Panc1 (cell line): ENCODE measurements at regions not wholly inside any gene's neighbourhood (a gene's known extent, or its start where the extent isn't known, plus 50 kb on each side); places are given as distances from the start of the nearest gene placed in this dataset.
"Not testable (repeated sequence)": the region's sequence is repeated elsewhere in the genome, so short reads cannot be mapped to it uniquely, and the experiment has no call there.

Experiments used
- ATAC-seq: fragments of 200-7000 bp; cut with Tn5 transposase; 2 replicates; pipeline ENCODE4 v1.9.1; 2020; ENCODE audit warnings: mild to moderate bottlenecking, moderate library complexity
- BruUV-seq: library from RNA; stranded (reverse); fragments of 400-500 nt; replicated peaks from 2 replicates; lab custom pipeline; 2021; lab: Mats Ljungman, UMichigan
- CTCF ChIA-PET: fragments of 300-600 bp; sonication (Branson Sonifier 250); formaldehyde crosslinking; loops from one replicate; lab custom pipeline; 2022; ENCODE audit warnings: antibody characterized with exemption; lab: Charles Lee
- POLR2A ChIA-PET: fragments of 300-600 bp; sonication (Branson Sonifier 250); formaldehyde crosslinking; loops from one replicate; lab custom pipeline; 2022; ENCODE audit warnings: antibody characterized with exemption; lab: Charles Lee
- DNase-seq: peaks from one replicate; pipeline ENCODE4 v3.0.0-alpha.2; 2010; ENCODE audit warnings: low read depth, low spot score
- H3K27ac ChIP-seq: 2 replicates; pipeline ENCODE4 v1.5.1; 2011; ENCODE audit warnings: mild to moderate bottlenecking, low read length, inconsistent platforms
- H3K27me3 ChIP-seq: fragments of 200-500 bp; sonication (Bioruptor generic); 2 replicates; pipeline ENCODE4 v1.6.0; 2014; ENCODE audit warnings: low read length, inconsistent platforms; ENCODE audit not compliant: control insufficient read depth, insufficient read depth
- H3K36me3 ChIP-seq: fragments of 200-500 bp; sonication (Bioruptor generic); 2 replicates; pipeline ENCODE4 v1.5.1; 2014; ENCODE audit warnings: inconsistent platforms, mild to moderate bottlenecking, low read length, moderate library complexity; ENCODE audit not compliant: control insufficient read depth, insufficient read depth
- H3K4me1 ChIP-seq: 2 replicates; pipeline ENCODE4 v1.5.1; 2011; ENCODE audit warnings: inconsistent platforms, mild to moderate bottlenecking, low read length, moderate library complexity; ENCODE audit not compliant: control insufficient read depth, insufficient read depth
- H3K4me3 ChIP-seq, 2 experiments: 2 replicates each; pipeline ENCODE4 v1.5.1; 2011 to 2012; ENCODE audit warnings: low read depth in 2 of 2, low read length in 2 of 2, mild to moderate bottlenecking in 2 of 2, inconsistent platforms in 1 of 2, moderate library complexity in 1 of 2
- H3K9me3 ChIP-seq: fragments of 200-500 bp; sonication (Bioruptor generic); 2 replicates; pipeline ENCODE4 v1.5.1; 2014; ENCODE audit warnings: low read depth, mild to moderate bottlenecking, inconsistent platforms, low read length, moderate library complexity; ENCODE audit not compliant: control insufficient read depth, insufficient read depth
- CTCF ChIP-seq: fragments of 450-650 bp; IDR thresholded peaks from 2 replicates; pipeline ENCODE4 v1.5.1; 2017; ENCODE audit warnings: mild to moderate bottlenecking
- POLR2AphosphoS5 ChIP-seq: IDR thresholded peaks from 2 replicates; pipeline ENCODE4 v1.6.1; 2012; ENCODE audit warnings: mild to moderate bottlenecking, low read depth, low read length, moderate library complexity
- REST ChIP-seq, 2 experiments: IDR thresholded peaks; 2 replicates each; pipeline ENCODE4 v1.6.1; 2011 to 2012; ENCODE audit warnings: low read depth in 2 of 2, control low read depth in 1 of 2, low read length in 1 of 2, mild to moderate bottlenecking in 1 of 2, moderate library complexity in 1 of 2; ENCODE audit not compliant: insufficient read depth in 1 of 2
- SIN3A ChIP-seq: IDR thresholded peaks from 2 replicates; pipeline ENCODE4 v1.6.1; 2012; ENCODE audit warnings: low read depth, mild to moderate bottlenecking, low read length, moderate library complexity, borderline replicate concordance; ENCODE audit not compliant: insufficient read depth
- TCF7L2 ChIP-seq: IDR thresholded peaks from 2 replicates; pipeline ENCODE4 v1.6.1; 2011; ENCODE audit warnings: mild to moderate bottlenecking, low read depth, low read length, inconsistent platforms
- in situ Hi-C: cut with HindIII; loops from 2 replicates; pipeline ENCODE4 v1.10.0; 2016; ENCODE audit warnings: low sequenced_read_pairs, low pct_unique_long_range_greater_than_20kb
- intact Hi-C: fragments of 100-400 bp; cut with micrococcal nuclease; formaldehyde crosslinking; loops from one replicate; pipeline ENCODE4 v1.10.0; 2022; ENCODE audit not compliant: unreplicated experiment

- BruUV-seq, intact Hi-C loops, H3K4me3 ChIP-seq, H3K27me3 ChIP-seq, H3K36me3 ChIP-seq, POLR2A ChIA-PET, CTCF ChIA-PET, H3K9me3 ChIP-seq, in situ Hi-C loops, H3K27ac ChIP-seq, DNase-seq, ATAC-seq, H3K4me1 ChIP-seq: not testable (repeated sequence)
These were observed 125.1 kb downstream of the USP22 start for GRCh38 chr17:20917610-20918306.

- TF ChIP-seq TCF7L2: no peak
- TF ChIP-seq REST (IDR thresholded peaks at IDR 0.05; ENCODE audit: insufficient read depth in 1 of 2, low read depth in 2 of 2, low read length in 1 of 2): no peak
- no peak for TF ChIP-seq POLR2AphosphoS5
- TF ChIP-seq CTCF: no peak
- TF ChIP-seq SIN3A: no peak
- in situ Hi-C loops: no loop called here
- BruUV-seq: no TSS peak
- CTCF ChIA-PET: no interaction called here
- no peak overlapping the region for H3K27ac ChIP-seq
- POLR2A ChIA-PET: no interaction called here
- intact Hi-C loops: no loop called here
- no peak overlapping the region for H3K4me3 ChIP-seq
- H3K27me3 ChIP-seq: no peaks in the 10 kb centered on the region
- H3K36me3 ChIP-seq: no peaks in the 10 kb centered on the region
- H3K9me3 ChIP-seq: no peaks in the 10 kb centered on the region
- H3K4me1 ChIP-seq: no peaks in the 10 kb centered on the region
- ATAC-seq (no peak), DNase-seq (no peak)
These were observed 122.6 kb downstream of the USP22 start for GRCh38 chr17:20920095-20920814.

GRCh38 chr17:20920815-20921199 lies 122.0 kb downstream of the USP22 start:
- H3K4me1 ChIP-seq: no peaks in the 10 kb centered on the region
- no peaks in the 10 kb centered on the region for H3K36me3 ChIP-seq
- no TSS peak for BruUV-seq
- no peak overlapping the region for H3K4me3 ChIP-seq
- H3K27ac ChIP-seq: no peak overlapping the region
- CTCF ChIA-PET: no interaction called here
- H3K9me3 ChIP-seq: no peaks in the 10 kb centered on the region
- DNase-seq: no peak
- no peak for ATAC-seq
- in situ Hi-C loops (no loop called here), intact Hi-C loops (no loop called here)
- TF ChIP-seq CTCF (no peak), REST (IDR thresholded peaks at IDR 0.05; ENCODE audit: insufficient read depth in 1 of 2, low read depth in 2 of 2, low read length in 1 of 2) (no peak), TCF7L2 (no peak), POLR2AphosphoS5 (no peak), SIN3A (no peak)
- no peaks in the 10 kb centered on the region for H3K27me3 ChIP-seq
- POLR2A ChIA-PET: no interaction called here
